HL-60/S4 treated with retinoic acid at 250 ng/mL for 4 days and 3 days (cell line): ENCODE measurements at regions not wholly inside any gene's neighbourhood (a gene's known extent, or its start where the extent isn't known, plus 50 kb on each side); places are given as distances from the start of the nearest gene placed in this dataset.
"Not testable (repeated sequence)": the region's sequence is repeated elsewhere in the genome, so short reads cannot be mapped to it uniquely, and the experiment has no call there.

Experiments used
- in situ Hi-C: fragments of 300-500 bp; cut with MboI; formaldehyde crosslinking; loops from 2 replicates; pipeline ENCODE4 v1.7.0; 2022; ENCODE audit warnings: low sequenced_read_pairs

DNA sequence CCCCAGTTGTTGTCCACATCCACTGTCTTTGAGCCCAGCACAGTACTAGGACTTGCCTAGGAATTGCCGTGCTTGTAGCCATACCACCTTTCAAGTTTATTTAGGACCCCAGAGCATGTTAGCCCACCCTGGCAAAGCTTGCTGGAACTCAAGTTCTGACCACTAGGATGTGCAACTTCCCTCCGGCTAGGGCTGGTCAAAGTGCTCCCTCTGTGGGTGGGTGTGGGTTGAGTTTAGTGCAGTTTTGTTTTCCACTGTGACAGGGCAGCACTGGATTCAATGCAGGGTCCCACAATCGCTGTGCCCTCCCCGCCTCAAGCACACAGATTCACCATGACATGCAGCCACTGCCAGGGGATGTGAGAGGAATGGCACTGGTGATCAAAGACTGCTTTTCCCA lies 96.0 kb downstream of the RASGEF1B start:
- in situ Hi-C loops = loop anchor here (25.0 kb wide), 1 partner anchor 837 kb away; no protein-coding TSS in a partner anchor

GRCh38 chr4:81369886-81370285 lies 101.8 kb downstream of the RASGEF1B start:
- in situ Hi-C loops = no loop called here

GRCh38 chr4:81366779-81367178 lies 104.9 kb downstream of the RASGEF1B start:
- in situ Hi-C loops = no loop called here

DNA sequence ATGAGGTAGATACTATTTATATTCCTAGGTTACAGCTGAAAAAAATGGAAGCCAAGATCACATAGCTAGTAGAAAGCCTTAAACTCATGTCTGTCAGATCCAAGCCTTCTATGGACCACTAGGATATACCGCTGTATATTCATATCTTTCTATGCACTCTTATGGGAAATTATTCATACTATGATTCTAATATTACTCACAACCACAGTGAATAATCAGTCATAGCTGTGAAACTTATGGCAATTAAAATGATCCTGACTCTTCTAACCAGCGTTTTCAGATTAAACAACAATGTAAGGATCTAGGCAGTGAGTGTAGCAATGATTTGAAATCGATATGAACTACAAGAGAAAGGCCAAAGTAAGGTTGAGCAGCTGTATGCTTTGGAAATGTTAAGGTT lies 111.0 kb downstream of the RASGEF1B start:
- in situ Hi-C loops = no loop called here

GRCh38 chr4:81359207-81359606 lies 112.5 kb downstream of the RASGEF1B start:
- in situ Hi-C loops = no loop called here

DNA sequence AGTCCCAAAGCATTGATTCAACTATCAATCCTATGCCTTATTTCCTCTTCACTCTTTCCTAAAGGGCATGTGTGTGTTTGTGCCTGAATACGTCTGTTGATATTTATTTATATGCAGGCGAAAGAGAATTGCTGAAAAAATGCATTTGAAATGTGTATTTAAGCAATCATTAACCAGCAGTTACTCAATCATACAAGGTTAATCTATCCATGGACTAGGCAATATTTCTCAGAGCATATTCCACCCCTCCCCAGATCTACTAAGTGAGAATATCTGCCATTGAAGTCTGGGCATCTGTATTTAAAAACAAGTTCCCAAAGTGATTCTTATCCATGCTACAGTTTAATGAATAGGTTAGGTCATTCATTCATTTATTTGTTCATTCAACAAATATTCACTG lies 113.6 kb downstream of the RASGEF1B start:
- in situ Hi-C loops = no loop called here

DNA sequence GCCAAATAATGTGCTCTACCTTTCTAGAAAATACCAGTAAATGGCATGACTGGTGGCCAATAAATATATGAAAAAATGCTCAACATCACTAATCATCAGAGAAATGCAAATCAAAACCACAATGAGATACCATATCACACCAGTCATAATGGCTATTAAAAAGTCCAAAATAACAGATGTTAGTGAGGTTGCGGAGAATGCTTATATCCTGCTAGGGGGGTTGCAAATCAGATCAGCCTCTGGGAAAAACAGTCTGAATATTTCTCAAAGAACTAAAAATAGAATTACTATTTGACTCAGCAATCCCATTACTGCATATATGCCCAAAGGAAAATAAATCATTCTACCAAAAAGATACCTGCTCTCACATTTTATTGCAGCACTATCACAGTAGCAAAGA lies 115.1 kb downstream of the RASGEF1B start:
- in situ Hi-C loops = no loop called here

DNA sequence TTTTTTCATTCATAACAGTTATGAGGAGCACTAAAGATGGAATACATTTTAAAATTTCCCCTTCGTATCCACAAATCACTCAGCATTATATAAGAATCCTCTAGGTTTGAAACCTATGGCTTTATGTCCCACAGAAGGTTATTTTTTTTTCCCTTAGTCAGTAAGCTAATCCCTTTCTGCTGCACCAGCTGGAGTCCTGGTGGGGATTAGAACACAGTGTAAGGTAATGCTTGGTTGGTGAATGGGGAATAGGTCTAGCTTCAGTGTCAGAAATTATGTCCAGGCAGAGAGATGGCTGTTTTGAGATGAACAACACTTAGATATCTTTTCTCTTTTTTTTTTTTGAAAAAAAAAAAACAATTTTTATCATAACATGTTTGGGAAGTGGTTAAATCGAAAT lies 116.6 kb downstream of the RASGEF1B start:
- in situ Hi-C loops = no loop called here

- in situ Hi-C loops = no loop called here
Measured at GRCh38 chr4:81353861-81354260, 117.8 kb downstream of the RASGEF1B start.

- in situ Hi-C loops = no loop called here
Measured at GRCh38 chr4:81352446-81352835, 119.3 kb downstream of the RASGEF1B start.

GRCh38 chr4:81351654-81352445 lies 119.9 kb downstream of the RASGEF1B start:
- in situ Hi-C loops = no loop called here

GRCh38 chr4:81350040-81350439 lies 121.7 kb downstream of the RASGEF1B start:
- in situ Hi-C loops = no loop called here

DNA sequence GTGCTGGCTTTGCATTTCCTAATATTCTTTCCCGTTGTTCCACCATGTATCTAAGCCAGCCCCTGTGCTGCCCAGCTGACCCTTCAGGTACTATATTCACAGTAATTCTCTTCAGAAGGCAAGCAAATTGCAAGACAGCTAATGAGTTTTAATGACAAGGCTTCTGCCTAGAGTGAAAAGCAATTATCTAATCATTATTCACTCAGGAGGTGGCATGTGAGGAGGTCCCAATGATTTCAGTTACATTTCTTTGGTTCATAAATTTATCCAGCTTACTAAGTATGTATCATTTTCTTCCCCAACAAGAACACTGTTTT lies 123.0 kb downstream of the RASGEF1B start:
- in situ Hi-C loops = no loop called here

DNA sequence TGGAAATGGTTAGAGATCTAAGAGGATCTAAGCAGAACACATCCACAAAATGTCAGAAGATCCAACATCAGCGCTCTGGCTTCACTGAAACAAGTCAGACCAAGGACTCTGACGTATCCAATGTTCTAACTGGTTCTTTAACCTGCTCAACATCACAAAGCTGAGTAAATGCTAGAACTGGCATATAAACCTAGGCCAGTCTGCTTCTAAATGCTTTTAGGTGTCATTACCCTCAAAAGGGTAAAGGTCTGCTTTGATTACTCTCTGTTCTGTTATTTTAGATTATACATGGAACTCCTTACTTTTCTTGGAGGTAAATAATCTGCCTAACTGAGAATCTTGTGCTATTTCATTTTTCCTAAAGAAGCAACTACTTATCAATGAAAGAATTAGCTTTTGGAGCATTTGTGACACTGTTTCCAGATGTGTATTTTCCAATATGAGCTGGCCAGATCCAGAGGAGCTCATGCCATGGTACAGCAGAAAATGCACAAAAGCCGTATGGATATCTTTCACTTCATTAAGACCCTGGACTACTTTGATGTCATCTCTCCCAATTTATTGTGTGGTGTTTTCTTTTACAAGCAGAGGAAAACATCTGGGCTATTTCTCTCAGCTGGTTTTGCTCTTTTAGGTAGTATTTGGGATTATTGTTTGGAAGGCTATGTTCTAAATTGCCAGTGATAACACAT lies 123.5 kb downstream of the RASGEF1B start:
- in situ Hi-C loops = no loop called here

- in situ Hi-C loops = no loop called here
Measured at GRCh38 chr4:81346719-81347118, 125.0 kb downstream of the RASGEF1B start.

DNA sequence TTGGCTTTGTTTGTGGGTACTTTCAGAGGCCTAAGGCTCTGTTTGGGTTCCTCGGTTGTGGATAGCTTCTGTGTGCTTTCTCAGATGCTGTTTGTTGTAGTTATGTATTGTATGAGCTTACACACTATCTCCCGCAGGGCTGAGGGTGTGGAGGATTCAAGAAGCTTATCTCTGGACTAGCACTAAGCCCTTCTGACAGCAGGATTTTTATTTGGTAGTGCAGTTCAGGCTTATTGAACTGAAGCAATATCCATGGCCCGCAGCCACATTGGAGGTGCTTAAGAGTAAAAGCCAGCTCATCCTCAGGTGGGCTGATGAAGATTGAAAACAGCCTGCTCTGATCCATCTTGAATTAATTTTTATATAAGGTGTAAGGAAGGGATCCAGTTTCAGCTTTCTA lies 128.2 kb downstream of the RASGEF1B start:
- in situ Hi-C loops = no loop called here

- in situ Hi-C loops = no loop called here
Measured at GRCh38 chr4:81343046-81343445, 128.0 kb upstream of the PRKG2 start.

DNA sequence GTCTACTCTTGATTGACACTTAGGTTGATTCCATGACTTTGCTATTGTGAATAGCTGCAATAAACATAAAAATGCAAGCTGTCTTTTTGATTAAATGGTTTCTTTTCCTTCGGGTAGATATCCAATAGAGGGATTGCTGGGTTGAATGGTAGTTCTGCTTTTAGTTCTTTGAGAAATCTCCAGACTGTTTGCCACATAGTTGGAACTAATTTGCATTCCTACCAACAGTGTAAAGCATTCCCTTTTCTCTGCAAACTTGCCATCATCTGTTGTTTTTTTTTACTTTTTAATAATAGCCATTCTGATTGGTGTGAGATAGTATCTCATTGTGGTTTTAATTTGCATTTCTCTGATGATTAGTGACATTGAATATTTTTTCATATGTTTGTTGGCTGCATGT lies 122.2 kb upstream of the PRKG2 start:
- in situ Hi-C loops = no loop called here

DNA sequence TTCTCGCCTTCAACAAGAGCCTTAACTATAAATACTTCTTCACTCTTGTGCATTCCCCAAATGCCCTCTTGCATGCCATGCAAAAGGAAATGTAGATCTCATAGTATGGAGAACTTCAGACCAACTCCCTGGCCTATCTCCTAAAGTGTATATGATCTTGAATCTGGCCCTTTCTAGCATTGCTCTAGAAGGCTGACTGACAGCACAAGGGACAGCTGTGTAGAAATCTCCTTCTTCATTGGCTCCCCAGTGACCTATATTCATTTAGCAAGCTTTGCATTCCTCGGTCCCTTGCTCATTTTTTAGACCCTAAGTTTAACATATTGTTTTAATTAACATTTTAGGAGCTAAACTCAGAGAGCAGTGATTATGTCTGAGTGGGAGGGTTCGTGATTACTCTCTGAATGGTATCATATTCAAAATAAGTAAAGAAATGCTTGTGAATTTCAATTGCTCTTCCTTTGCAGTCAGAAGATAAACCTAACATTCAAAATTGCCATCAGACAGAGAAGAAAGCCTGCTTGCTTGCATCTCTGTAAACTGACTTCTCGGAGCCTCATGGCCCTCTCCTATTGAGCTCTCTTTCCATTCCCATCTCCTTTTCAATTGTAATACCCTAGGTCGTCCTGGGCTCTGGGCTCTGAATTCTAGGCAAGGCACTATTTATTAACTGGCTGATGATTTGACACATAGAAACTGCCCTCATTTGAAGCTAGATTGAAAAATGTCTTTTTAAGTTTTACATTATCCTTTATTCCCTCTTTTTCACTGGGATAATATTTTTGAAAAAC lies 120.3 kb upstream of the PRKG2 start:
- in situ Hi-C loops = no loop called here

- in situ Hi-C loops = no loop called here
Measured at GRCh38 chr4:81330018-81330417, 115.0 kb upstream of the PRKG2 start.

DNA sequence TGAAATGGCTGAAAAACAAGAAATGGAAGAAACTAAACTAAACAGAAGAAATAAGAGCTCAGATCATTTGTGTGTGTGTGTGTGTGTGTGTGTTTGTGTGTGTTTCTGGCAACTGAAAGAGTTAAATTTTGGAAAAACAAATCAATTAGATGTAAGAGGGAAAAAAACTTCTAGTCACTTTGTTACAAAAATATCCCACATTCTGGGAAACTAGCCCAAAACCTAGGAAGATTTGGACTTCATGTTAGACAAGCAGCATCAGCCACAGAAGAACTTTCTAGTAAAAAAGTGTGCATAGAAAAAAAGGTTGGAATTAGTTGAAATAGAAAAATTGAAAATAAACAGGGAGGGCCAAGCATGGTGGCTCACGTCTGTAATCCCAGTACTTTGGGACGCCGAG lies 111.6 kb upstream of the PRKG2 start:
- in situ Hi-C loops = no loop called here

DNA sequence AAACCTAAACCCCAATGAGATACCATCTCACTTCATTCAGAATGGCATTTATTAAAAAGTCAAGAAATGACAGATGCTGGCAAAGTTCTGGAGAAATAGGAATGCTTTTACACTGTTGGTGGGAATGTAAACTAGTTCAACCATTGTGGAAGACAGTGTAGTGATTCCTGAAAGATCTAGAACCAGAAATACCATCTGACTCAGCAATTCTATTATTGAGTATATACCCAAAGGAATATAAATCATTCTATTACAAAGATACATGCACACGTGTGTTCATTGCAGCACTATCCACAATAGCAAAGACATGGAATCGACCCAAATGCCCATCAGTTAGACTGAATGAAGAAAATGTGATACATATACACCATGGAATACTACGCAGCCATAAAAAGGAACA lies 109.6 kb upstream of the PRKG2 start:
- in situ Hi-C loops = not testable (repeated sequence)
